AG08396 (cell line): ENCODE measurements at regions not wholly inside any gene's neighbourhood (a gene's known extent, or its start where the extent isn't known, plus 50 kb on each side); places are given as distances from the start of the nearest gene placed in this dataset.
A peak's percentile ranks its signal among the peaks of the same experiment; 100 is the strongest.
"Not testable (repeated sequence)": the region's sequence is repeated elsewhere in the genome, so short reads cannot be mapped to it uniquely, and the experiment has no call there.

Experiments
- DNase-seq: peaks from one replicate; pipeline ENCODE4 v3.0.0; 2012; ENCODE audit warnings: low spot score, mixed read lengths

DNA sequence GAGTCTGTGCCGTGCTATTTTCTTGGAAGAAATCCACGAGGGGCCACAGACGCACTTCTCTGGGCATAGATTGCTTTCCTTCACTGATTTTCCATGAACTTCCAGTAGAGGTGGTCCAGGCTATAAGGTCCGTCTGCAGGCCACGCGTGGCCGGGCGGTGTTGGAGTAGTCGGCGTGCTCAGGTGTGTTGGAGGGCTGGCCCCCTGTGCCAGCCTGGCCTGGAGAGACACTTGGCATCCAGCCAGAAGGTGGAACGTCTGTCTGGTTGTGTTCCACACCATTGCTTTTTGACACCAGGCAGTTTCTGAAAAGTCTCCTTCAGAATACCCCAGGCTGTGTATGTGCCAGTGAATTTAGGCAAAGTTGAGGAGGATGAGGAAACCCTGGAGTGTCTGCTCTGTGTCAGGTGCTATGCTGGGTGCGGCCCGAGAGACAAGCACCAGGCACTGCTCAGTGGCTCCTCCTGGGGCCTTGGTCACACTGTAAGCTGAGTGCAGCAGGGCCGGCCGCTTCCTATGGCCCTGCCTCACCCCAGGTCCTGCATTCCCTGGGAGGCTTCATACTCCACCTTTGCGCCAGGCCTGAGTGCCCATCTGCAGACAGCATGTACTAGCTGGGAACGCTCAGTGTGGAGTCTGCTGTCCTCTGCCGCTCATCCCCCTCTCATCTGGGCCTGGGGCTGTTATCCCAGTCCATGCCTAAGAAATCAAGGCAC is 52.1 kb upstream of the TAMM41 start:
- DNase-seq: no peak

DNA sequence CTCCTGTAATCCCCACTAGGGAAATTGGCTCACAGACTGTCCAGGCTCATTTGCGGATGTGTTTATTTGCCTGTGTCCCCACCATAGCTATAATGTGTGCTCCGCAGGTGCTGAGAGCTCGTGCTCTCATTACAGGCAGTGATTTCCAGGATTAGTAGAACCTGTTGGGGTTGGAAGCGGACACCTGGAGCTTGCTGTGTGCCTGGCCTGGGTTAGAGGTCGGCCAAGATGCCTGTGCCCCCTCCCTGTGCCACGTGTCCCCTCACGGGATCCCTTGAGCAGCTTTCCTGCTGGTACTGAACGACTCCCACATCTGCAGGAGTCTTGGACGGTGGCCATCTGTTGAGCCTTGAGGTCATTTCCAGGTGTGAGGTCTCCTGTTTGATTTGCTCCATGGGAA is 52.7 kb upstream of the TAMM41 start:
- DNase-seq: not testable (repeated sequence)

DNA sequence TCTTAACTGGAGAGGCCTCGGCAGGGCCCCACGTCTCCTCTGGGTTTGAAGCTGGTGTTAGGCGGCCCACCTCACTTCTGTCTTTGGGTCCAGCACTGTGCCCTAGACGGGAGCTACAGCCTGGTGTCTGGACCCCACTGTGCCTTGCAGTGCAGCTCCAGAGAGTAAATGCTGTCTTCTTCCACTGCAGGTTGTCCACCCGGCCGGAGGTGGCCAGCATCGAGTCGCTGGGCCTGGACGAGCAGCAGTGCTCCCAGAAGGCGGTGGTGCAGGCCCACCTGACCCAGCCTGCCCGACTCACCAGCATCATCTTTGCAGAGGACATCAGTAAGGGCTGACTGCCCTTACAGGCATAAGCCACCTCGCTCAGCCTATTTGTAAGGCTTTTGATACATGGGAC is 53.1 kb upstream of the TAMM41 start:
- no peak for DNase-seq

DNA sequence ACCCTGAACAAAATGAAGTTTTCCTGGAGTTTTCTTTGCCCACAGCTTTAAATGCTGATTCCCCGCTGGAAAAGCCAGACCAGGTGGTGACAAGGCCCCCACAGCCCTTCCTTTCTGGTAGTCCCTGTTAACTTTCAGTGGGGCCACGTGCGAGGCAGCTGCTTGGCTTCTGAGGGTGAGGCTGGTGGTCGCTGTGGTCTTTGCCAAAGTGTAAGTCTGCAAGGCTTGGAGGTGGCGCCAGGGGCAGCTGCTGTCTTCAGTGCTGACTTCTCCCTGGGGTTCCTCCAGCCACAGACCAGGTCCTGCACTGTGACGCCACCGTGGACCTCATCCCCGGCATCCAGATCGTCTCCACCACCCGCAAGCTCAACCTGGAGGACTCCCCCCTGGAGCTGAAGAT is 54.1 kb upstream of the TAMM41 start:
- no peak for DNase-seq

DNA sequence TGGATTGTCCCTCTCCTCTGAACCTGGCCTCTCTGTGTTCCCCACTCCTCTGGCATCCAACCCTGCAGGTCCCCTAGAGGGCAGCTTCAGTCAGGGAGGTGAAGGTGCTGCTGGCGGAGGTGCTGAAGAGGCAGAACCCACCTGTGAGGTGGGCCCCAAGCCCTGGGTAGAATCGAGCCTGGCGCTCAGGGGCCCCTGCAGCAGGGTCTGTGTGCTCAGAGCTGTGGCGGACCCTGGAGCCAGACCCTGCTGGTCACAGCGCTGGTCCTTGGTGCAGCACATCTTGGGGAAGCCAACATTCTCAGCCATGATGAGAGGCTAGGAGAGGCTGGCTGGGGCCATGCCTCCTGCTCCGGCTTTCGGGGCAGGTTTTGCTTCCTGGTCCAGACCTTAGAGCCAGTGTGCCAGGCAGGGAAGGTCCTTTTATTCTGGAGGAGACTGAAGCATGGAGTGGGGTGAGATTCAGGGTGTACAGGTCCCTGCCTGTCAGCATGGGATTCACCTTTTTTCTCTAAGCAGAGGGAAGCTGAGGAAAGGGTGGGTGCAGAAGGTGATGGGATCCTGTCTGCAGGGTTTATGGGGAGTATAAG is 54.7 kb upstream of the TAMM41 start:
- DNase-seq: no peak

DNA sequence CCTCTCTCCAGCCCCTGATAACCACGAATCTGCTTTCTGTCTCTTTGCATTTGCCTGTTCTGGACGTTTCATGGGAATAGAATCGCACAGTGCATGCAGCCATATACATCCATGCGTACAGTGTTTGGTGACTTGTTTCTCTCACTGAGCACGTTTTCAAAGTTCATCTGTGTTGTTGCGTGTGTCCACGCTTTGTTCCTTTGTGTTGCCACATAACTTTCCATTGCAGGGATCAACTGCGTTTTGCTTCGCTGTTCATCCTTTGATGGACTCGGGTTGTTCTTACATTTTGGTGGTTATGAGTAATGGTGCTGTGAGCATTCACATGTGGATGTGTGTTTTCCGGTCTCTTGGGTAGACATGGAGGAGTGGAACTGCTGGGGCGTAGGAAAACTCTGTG is 56.4 kb upstream of the TAMM41 start:
- no peak for DNase-seq

DNA sequence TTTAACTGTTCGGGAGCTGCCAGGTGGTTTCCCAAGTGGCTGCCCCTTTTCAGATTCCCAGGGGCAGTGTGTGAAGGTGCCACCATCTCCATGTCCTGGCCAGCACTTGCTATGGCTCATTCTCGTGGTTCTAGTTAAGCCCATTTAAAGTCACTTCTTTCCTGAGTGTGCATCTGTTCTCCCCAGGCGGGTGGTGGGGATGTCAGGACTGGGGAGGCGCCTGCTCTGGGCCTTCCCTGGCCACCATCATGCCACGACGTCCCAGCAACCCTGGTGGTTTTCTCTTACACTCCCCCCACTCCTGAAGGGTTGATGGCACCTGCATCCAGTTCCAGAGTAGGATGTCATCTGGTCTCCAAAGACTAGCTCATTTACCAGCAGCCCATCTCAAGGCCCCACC is 56.8 kb upstream of the TAMM41 start:
- DNase-seq: no peak

DNA sequence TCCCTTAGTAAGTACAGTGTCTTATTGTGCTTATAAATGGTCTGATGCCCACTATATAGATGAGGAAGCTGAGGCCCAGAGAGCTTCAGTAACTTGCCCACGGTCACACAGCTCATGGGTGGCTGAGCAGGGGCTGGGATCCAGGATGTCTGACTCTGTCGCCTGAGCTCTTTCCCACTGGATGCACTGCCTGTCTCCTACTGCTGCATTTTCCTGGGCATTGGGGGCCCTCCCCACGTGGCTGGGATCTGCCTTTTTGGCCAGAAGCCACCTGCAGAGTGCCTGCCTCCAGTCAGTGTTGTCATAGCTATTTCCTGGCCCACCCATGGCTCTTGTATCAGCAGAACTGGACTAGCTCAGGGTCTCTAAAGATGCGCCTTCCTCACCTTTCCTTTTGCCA is 57.5 kb upstream of the TAMM41 start:
- DNase-seq: no peak

DNA sequence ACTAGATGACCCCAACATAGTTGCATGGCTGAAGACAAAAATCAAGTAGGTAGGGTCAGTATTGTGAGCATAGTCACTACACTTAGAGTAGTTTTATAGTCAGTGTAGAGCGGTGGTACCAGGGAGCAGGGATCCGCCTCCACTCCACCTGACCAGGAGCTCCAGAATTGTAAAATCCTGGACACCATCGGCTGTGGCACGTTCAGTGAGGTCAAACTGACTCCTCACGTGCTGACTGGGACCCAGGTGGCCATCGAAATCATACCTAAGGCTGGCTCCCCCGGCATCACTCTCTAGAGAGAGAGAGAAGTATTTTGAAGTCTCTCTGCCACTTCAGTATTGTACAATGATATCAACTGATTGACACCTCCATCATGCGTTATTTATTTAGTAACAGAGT is 59.7 kb upstream of the TAMM41 start:
- no peak for DNase-seq

DNA sequence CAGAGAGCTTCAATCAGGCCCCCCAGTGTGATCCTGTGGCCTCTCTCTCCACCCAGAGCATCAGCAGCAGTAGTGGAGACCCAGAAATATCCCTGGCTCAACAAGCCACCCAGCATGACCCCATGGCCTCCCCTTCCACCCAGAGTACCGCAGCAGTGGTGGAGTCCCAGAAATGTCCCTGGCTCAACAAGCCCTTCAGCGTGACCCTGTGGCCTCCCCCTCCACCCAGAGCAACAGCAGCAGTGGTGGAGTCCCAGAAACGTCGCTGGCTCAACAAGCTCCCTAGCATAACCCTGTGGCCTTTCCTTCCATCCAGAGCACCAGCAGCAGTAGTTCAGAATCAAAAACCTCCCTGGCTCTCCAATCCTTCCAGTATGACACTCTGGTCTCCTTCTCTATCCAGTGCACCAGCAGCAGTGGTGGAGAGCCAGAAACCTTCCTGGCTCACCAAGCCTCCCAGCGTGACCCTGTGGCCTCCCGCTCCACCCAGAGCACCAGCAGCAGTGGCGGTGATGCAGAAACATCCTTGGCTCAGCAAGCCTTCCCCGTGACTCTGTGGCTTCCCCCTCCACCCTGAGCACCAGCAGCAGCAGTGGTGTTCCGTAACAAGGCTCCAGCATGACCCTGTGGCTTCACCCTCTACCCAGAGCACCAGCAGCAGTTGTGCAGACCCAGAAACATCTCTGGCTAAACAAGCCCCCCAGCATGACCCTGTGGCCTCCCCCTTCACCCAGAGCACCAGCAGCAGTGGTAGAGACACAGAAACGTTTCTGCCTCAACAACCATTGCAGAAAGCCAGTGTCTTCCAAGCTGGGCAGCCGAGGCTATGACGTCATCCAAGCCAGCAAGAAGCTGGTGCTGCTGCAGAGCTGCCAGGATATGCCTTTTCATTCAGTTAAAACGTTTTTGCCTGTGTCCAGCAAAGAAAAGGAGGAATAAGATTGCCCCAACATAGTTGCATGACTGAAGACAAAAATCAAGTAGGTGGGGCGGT is 61.3 kb upstream of the TAMM41 start:
- DNase-seq: peak; percentile 27

DNA sequence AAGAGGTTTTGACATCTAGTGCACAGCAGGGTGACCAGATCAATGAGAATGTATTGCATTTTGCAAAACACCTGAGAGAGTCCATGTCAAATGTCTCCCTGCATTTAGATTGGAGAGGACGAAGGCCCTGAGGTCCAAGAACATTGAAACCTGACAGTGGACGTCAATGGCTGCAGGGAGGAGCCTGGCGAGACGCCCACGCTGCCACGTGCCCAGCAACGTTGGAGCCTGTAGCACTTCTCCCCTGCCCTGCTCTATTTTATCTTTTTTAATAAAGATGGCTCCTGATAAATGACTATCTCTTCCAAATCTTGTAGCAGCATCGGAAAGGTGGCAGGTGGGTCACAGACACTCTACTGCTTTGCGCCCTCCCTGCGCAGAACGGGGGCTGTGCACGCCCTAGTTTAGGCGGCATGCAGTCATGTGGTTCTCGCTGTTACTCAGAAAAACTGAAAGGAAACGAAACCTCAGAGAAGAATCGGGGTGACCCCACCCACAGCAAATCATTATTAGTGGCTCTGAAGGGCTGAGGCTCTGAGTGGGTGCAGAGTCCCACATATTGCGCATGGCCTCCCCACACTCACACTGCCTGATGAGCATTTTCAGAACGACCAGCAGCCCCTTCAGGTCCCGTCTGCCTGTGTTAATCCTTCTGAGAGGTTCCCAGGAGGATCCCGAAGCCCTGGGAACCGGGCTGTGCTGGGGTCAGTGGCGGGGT is 62.5 kb upstream of the TAMM41 start:
- DNase-seq: no peak

DNA sequence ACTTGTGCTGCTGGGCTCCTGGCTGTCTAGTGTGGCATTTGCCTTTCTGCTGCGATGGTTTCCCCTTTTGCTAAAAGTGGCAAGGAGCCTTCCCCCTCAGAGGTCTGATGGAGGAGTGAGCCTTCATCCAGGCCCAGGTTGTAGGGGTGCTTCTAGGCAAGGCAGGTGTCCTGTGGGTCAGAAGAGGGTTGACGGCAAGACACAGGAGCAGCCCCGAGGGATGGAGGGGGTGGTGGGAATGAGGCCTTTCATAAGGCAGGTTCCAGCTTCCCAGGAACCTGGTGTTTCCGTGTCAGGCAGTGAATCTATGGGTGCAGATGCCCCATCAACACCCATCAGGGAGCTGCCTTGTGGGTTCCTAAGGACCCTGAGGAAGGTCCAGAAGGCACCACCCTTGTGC is 63.0 kb upstream of the TAMM41 start:
- DNase-seq: no peak

DNA sequence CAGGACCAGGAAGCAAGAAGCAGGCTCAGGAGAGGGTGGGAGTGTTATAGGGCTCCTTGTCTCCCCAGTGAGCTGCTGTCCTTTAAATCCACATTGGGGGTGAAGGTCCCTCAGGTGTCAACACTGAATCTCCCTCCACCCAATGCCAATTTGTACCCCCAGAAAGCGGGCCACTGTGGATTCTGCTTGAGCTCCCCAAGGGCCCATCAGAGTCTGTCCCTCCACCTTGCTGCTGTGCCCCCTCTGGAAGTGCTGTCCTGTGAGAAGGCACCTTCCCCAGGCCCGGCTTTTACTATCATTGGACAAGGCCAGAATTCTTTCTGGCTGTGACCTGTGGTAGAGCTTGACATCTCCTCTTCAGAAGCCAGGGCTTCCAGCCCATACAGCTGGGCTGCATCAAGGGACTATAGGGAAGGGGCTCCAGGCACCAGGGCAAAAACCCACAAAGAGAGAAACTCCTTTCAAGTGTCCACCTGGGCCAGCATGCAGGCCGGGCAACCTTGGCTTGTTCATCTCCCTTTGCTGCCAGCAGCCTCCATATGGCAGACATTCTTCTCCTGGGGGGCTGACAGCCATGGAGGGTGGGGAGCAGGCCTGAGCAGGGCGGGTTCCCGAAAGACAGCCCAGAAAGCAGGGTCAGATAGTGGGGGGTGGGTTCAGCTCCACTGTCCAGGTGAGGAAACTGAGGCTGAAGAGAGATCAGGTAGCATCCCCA is 63.7 kb upstream of the TAMM41 start:
- not testable (repeated sequence) for DNase-seq

DNA sequence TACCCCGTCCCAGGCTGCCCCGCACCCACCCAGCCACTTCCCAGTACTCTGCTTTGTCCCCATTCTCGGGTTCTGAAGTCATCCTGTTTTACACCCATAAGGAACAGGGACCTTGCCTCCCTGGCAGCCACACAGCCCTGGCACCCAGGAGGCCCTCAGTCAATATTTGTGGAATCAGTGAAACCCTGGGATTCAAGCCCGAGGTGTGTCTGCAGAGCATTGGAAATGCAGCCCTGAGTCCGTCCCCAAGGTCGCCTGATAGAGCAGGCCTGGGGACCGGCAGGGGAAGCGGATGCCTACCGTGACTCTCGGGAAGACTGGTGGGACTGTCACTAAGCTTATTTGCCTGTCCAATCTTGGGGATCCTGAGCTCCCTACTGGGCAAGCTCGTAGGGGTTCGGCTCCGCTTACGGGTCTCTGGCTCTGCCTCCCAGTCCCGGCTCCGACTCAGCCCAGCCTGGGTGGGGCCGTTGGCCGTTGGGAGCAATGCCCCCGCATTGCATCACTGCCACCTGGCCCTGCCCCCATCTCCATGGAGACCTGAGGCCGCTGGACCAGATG is 64.4 kb upstream of the TAMM41 start:
- no peak for DNase-seq

DNA sequence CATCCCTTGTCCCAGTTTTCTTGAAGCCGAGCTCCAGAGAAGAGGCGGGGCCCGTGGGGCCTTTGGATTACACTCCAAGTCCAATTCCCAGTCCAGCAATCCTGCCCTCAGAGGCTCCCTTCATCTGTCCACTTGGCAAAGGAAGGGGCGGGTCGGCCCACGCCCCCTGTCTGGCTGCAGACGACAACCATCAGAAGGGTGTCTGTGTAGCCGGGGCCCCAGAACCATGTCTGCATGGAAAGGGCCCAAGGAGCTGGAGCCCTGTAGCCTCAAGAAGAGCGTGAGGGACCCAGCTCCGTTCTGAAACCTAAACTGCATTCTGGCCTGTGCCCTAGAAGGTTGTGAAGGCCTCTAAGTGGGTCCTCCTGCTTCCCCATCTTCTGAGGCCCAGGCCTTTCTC is 65.2 kb upstream of the TAMM41 start:
- not testable (repeated sequence) for DNase-seq

DNA sequence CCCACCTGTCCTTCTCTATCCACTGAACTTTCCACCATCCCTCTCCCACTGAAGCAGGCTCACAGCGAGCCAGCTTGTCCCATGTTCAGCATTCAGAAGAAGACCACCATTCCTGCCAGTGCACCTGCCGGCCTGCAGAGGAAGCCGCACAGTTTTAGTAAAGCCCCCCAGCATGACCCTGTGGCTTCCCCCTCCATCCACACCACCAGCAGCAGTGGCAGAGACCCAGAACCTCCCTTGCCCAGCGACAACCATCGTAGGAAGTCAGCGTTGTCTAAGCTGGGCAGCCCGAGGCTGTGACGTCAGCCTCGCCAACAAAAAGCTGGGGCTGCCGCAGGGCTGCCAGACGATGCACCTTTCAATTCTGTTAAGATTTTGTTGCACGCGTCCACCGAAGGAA is 66.6 kb upstream of the TAMM41 start:
- DNase-seq: no peak

DNA sequence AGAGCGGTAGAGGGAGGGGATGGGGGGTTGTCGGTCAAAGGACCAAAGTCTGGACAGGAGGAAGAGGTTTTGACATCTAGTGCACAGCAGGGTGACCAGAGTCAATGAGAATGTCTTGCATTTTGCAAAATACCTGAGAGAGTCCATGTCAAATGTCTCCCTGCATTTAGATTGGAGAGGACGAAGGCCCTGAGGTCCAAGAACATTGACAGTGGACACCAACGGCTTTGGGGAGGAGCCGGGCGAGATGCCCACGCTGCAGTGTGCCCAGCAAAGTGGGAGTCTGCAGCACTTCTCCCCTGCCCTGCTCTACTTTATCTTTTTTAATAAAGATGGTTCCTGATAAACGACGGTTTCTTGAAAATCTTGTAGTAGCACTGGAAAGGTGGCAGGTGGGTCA is 67.4 kb upstream of the TAMM41 start:
- no peak for DNase-seq

DNA sequence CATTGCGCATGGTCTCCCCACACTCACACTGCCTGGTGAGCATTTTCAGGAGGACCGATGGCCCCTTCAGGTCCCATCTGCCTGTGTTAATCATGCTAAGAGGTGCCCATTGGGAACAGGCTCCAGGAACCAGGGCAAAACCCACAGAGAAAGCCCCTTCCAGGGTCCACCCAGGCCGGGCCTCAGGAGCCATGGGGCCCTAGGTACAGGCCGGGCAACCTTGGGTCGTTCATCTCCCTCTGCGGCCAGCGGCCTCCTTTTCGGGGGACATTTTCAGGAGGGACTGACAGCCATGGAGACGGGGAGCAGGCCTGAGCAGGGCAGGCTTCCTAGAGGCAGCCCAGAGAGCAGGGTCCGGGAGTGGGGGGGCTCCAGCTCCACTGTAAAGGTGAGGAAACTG is 68.0 kb upstream of the TAMM41 start:
- DNase-seq: no peak

DNA sequence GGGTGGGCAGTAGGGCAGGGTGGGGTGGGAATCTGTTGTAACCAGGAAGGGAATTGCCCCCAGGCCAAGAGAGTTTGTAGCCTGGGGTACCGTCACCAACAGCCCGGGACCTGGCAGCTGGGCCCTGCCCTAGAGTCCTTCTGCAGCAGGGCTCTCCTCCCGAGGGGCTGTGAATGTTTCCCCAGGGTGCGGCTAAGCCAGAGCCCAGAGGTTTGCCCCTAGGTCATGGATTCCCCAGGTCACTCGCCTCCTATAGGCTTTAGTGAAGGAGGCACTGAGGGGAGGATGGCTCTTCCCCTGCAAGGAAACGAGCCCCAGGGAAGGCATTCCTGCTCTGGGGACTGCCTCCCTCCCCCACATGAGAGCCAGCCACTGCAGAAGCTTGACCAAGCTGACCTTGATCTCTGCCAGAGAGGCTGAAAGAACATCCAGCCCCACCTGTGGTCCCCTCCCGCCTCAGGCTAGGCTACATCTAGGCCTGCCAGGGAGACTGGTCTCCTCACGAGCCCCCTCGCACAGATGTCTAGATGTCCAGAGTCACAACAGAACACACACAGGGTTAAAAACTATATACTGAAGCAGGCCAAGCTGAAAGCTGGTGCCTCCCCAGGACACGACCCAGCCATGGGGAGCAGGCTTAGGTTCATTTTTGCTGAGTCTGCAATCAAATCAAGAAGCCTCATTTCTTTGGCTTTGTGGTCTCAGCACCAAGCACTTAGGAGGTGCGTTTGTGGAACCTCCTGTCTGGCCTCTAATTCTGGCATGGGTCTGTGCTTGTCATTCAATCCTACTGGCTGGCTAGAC is 69.1 kb upstream of the TAMM41 start:
- no peak for DNase-seq

DNA sequence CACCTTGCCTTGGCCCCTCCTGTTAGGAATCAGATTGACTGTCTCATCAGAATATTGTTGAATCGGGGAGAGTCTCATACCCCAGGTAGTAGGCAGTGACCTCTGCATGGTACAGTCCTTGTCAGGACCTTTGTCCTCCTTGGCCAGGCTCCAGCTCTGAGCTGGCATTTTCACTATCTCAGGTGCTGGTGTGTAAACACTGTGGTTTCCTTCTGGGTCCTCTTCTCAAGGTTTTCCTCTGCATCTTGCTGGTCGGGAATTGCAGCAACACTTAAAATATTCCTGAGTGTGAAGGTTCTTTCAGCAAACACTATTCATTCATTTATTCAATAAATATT is 69.7 kb upstream of the TAMM41 start:
- not testable (repeated sequence) for DNase-seq

DNA sequence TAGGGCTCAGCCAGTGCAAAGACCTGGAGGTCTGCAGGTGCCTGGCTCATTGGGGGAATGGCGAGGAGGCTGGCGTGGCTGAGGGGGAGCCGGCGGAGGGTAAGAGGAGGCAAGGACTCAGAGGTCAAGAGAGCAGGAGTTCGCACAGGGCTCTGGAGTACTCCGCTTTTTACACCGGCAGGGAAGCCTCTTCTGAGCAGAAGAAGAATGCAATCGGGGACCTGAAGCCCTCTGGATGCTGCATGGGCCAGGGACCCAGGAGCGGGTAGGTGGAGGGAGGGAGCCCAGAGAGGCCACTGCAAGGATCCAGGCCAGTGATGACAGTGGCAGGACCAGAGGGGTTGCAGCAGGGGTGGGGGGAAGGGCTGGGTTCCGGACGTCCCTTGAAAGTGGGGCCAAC is 70.4 kb upstream of the TAMM41 start:
- DNase-seq: no peak
